H1 (cell line): ENCODE measurements at regions not wholly inside any gene's neighbourhood (a gene's known extent, or its start where the extent isn't known, plus 50 kb on each side); places are given as distances from the start of the nearest gene placed in this dataset.

Source experiments
- CTCF ChIA-PET: fragments of 300-600 bp; sonication (Branson Sonifier 250); formaldehyde crosslinking; loops from one replicate; lab custom pipeline; 2021; ENCODE audit not compliant: partially characterized antibody; lab: Charles Lee
- POLR2A ChIA-PET: fragments of 300-600 bp; sonication (Branson Sonifier 250); formaldehyde crosslinking; loops from one replicate; lab custom pipeline; 2021; ENCODE audit warnings: inconsistent platforms; ENCODE audit not compliant: partially characterized antibody; lab: Charles Lee
- DNase-seq, 2 experiments: peaks; one replicate each; pipeline versions ENCODE4 v3.0.0 to v3.0.0-alpha.2; 2010 to 2022; ENCODE audit warnings: low spot score in 2 of 2, low read depth in 1 of 2, mixed read lengths in 1 of 2
- FAIRE-seq: peaks from 2 replicates; lab custom pipeline; 2011; peaks lifted over from hg19 to GRCh38; lab: Jason Lieb, UNC
- H2AFZ ChIP-seq: 2 replicates; pipeline ENCODE4 v1.8.1; 2012; ENCODE audit warnings: low read length, inconsistent platforms
- H2AK5ac ChIP-seq: 2 replicates; pipeline ENCODE4 v1.6.1; 2013; ENCODE audit warnings: low read depth, low read length
- H2BK120ac ChIP-seq: replicated peaks from 2 replicates; pipeline ENCODE3; 2013; ENCODE audit warnings: low read depth, low read length, inconsistent platforms
- H2BK12ac ChIP-seq: 2 replicates; pipeline ENCODE4 v1.6.1; 2013; ENCODE audit warnings: low read depth, low read length
- H2BK15ac ChIP-seq: 2 replicates; pipeline ENCODE4 v1.6.1; 2013; ENCODE audit warnings: low read length
- H2BK20ac ChIP-seq: 2 replicates; pipeline ENCODE4 v1.6.1; 2013; ENCODE audit warnings: low read length
- H2BK5ac ChIP-seq: 2 replicates; pipeline ENCODE4 v1.6.1; 2013; ENCODE audit warnings: low read depth, low read length
- H3K14ac ChIP-seq: 2 replicates; pipeline ENCODE4 v1.6.1; 2013; ENCODE audit warnings: inconsistent platforms; ENCODE audit not compliant: insufficient read length
- H3K18ac ChIP-seq: 2 replicates; pipeline ENCODE4 v1.6.1; 2013; ENCODE audit warnings: low read length; ENCODE audit errors: extremely low read depth
- H3K23ac ChIP-seq: 2 replicates; pipeline ENCODE4 v1.6.1; 2013; ENCODE audit warnings: inconsistent platforms; ENCODE audit not compliant: insufficient read length
- H3K23me2 ChIP-seq: 2 replicates; pipeline ENCODE4 v1.6.1; 2013; ENCODE audit warnings: low read depth, low read length
- H3K27ac ChIP-seq: 2 replicates; pipeline ENCODE4 v1.6.1; 2011; ENCODE audit warnings: low read depth, low read length, inconsistent platforms
- H3K27me3 ChIP-seq, 4 experiments: replicated peaks in 1 of 4; 1 replicate in 1 of 4; 2 replicates in 3 of 4; pipeline versions ENCODE4 v1.6.1 to v1.8.1; 2011 to 2013; ENCODE audit warnings: low read length in 3 of 4, mild to moderate bottlenecking in 3 of 4, inconsistent platforms in 2 of 4, mixed read lengths in 2 of 4, moderate library complexity in 1 of 4; ENCODE audit not compliant: control insufficient read depth in 3 of 4, insufficient read depth in 3 of 4; ENCODE audit errors: extremely low read depth in 1 of 4
- H3K36me3 ChIP-seq, 4 experiments: 2 replicates each; pipeline versions ENCODE4 v1.6.1 to v1.8.1; 2011 to 2013; ENCODE audit warnings: mild to moderate bottlenecking in 4 of 4, low read length in 3 of 4, moderate library complexity in 2 of 4, control low read depth in 1 of 4, inconsistent platforms in 1 of 4; ENCODE audit not compliant: insufficient read depth in 4 of 4, control insufficient read depth in 2 of 4
- H3K4ac ChIP-seq: replicated peaks from 2 replicates; pipeline ENCODE3; 2013; ENCODE audit warnings: low read length, low read depth, mixed read lengths, inconsistent platforms; ENCODE audit not compliant: insufficient read length
- H3K4me1 ChIP-seq, 4 experiments: replicated peaks in 1 of 4; 1 replicate in 1 of 4; 2 replicates in 3 of 4; pipeline versions ENCODE4 v1.6.1 to v1.8.1; 2011 to 2013; ENCODE audit warnings: low read length in 3 of 4, inconsistent platforms in 2 of 4, mixed read lengths in 1 of 4; ENCODE audit not compliant: insufficient read depth in 4 of 4, control insufficient read depth in 3 of 4
- H3K4me2 ChIP-seq, 2 experiments: 2 replicates each; pipeline versions ENCODE4 v1.6.1 to v1.8.1; 2011 to 2013; ENCODE audit warnings: low read depth in 2 of 2, low read length in 2 of 2, control low read depth in 1 of 2, inconsistent platforms in 1 of 2, mild to moderate bottlenecking in 1 of 2; ENCODE audit not compliant: insufficient read depth in 1 of 2
- H3K4me3 ChIP-seq, 4 experiments: fragments of 200-600, 300-600 bp in 1 of 4; sonication (generic), shearing (Covaris generic), sonication (Bioruptor Twin) in 1 of 4; 2 replicates each; pipeline versions ENCODE4 v1.5.1 to v1.8.1; 2011 to 2016; ENCODE audit warnings: low read length in 4 of 4, low read depth in 3 of 4, control low read depth in 2 of 4, inconsistent platforms in 2 of 4, mild to moderate bottlenecking in 2 of 4, mixed read lengths in 1 of 4, moderate library complexity in 1 of 4; ENCODE audit not compliant: insufficient read depth in 2 of 4; ENCODE audit errors: extremely low read depth in 1 of 4
- H3K56ac ChIP-seq: replicated peaks from 2 replicates; pipeline ENCODE3; 2013; ENCODE audit warnings: low read depth, mild to moderate bottlenecking, mixed read lengths, low read length, inconsistent platforms; ENCODE audit not compliant: insufficient read length
- H3K79me1 ChIP-seq: 2 replicates; pipeline ENCODE4 v1.6.1; 2013; ENCODE audit warnings: low read depth, low read length, control low read depth
- H3K79me2 ChIP-seq, 2 experiments: 2 replicates each; pipeline versions ENCODE4 v1.6.1 to v1.8.1; 2012 to 2013; ENCODE audit warnings: low read length in 2 of 2, mild to moderate bottlenecking in 2 of 2, inconsistent platforms in 1 of 2; ENCODE audit not compliant: insufficient read depth in 2 of 2, control insufficient read depth in 1 of 2
- H3K9ac ChIP-seq, 4 experiments: replicated peaks in 1 of 4; 1 replicate in 1 of 4; 2 replicates in 3 of 4; pipeline versions ENCODE4 v1.6.1 to v1.8.1; 2011 to 2013; ENCODE audit warnings: low read depth in 3 of 4, low read length in 3 of 4, control low read depth in 2 of 4, mild to moderate bottlenecking in 2 of 4, moderate library complexity in 2 of 4, inconsistent platforms in 1 of 4; ENCODE audit errors: extremely low read depth in 1 of 4
- H3K9me3 ChIP-seq, 2 experiments: 2 replicates each; pipeline versions ENCODE4 v1.6.1 to v1.8.1; 2012 to 2013; ENCODE audit warnings: mild to moderate bottlenecking in 2 of 2, moderate library complexity in 2 of 2, control low read depth in 1 of 2, inconsistent platforms in 1 of 2, low read depth in 1 of 2, low read length in 1 of 2, mixed read lengths in 1 of 2; ENCODE audit not compliant: insufficient read depth in 2 of 2
- H4K20me1 ChIP-seq, 2 experiments: replicated peaks in 1 of 2; 2 replicates each; pipeline versions ENCODE3 to v1.8.1; 2011 to 2013; ENCODE audit warnings: inconsistent platforms in 2 of 2, low read length in 2 of 2, mild to moderate bottlenecking in 1 of 2; ENCODE audit not compliant: insufficient read depth in 2 of 2, control insufficient read depth in 1 of 2
- H4K5ac ChIP-seq: 2 replicates; pipeline ENCODE4 v1.6.1; 2013; ENCODE audit warnings: low read length, low read depth, mixed read lengths, inconsistent platforms; ENCODE audit not compliant: insufficient read length
- H4K8ac ChIP-seq: 2 replicates; pipeline ENCODE4 v1.8.0; 2013; ENCODE audit warnings: mild to moderate bottlenecking, moderate library complexity, low read length, inconsistent platforms; ENCODE audit not compliant: insufficient read depth; ENCODE audit errors: extremely low read depth
- H4K91ac ChIP-seq: replicated peaks from 2 replicates; pipeline ENCODE3; 2013; ENCODE audit warnings: low read length, mixed read lengths, inconsistent platforms; ENCODE audit not compliant: insufficient read length
- ASH2L ChIP-seq: fragments of 200-600, 300-600 bp; sonication (generic); IDR thresholded peaks from one replicate; pipeline ENCODE4 v1.7.1; 2017; ENCODE audit warnings: low read length
- CEBPB ChIP-seq: IDR thresholded peaks from 2 replicates; pipeline ENCODE4 v1.6.1; 2012; ENCODE audit warnings: low read depth, low read length
- EP300 ChIP-seq, 2 experiments: IDR thresholded peaks; 1 replicate in 1 of 2; 2 replicates in 1 of 2; pipeline ENCODE4 v1.6.1; 2011 to 2012; ENCODE audit warnings: low read depth in 2 of 2, low read length in 2 of 2, mild to moderate bottlenecking in 2 of 2, borderline replicate concordance in 1 of 2, inconsistent platforms in 1 of 2, moderate library complexity in 1 of 2
- KDM1A ChIP-seq: fragments of 200-600, 300-600 bp; sonication (generic); IDR thresholded peaks from 2 replicates; pipeline ENCODE4 v1.7.1; 2016; ENCODE audit warnings: mild to moderate bottlenecking, low read length, borderline replicate concordance
- MAFK ChIP-seq: IDR thresholded peaks from 2 replicates; pipeline ENCODE4 v1.6.1; 2012; ENCODE audit warnings: low read depth, mild to moderate bottlenecking, improper control_type of control experiment, low read length
- POU5F1 ChIP-seq: IDR thresholded peaks from 2 replicates; pipeline ENCODE4 v1.6.1; 2011; ENCODE audit warnings: low read depth, mild to moderate bottlenecking, low read length, moderate library complexity
- RAD21 ChIP-seq, 2 experiments: IDR thresholded peaks in 1 of 2; conservative IDR thresholded peaks in 1 of 2; 2 replicates each; pipeline ENCODE4 v1.6.1; 2011; ENCODE audit warnings: low read depth in 2 of 2, low read length in 2 of 2, improper control_type of control experiment in 1 of 2, inconsistent platforms in 1 of 2, mild to moderate bottlenecking in 1 of 2, moderate library complexity in 1 of 2
- RXRA ChIP-seq: IDR thresholded peaks from 2 replicates; pipeline ENCODE4 v1.6.1; 2011; ENCODE audit warnings: low read depth, mild to moderate bottlenecking, low read length, moderate library complexity; ENCODE audit not compliant: insufficient read depth
- SP1 ChIP-seq: IDR thresholded peaks from 2 replicates; pipeline ENCODE4 v1.6.1; 2011; ENCODE audit warnings: low read depth, low read length
- TCF12 ChIP-seq: IDR thresholded peaks from 2 replicates; pipeline ENCODE4 v1.6.1; 2011; ENCODE audit warnings: low read depth, mild to moderate bottlenecking, low read length
- WGBS, 2 experiments: shearing (Covaris generic) in 1 of 2; methylation state at CpG; one replicate each; pipeline versions ENCODE4 v1.1.6 to v1.1.7; 2013 to 2015; ENCODE audit warnings: low lambda C conversion rate in 2 of 2, mixed read lengths in 2 of 2, inconsistent platforms in 1 of 2, low coverage in 1 of 2, missing lambda C conversion rate in 1 of 2; ENCODE audit not compliant: insufficient replicate concordance in 2 of 2, insufficient coverage in 1 of 2, insufficient read length in 1 of 2; ENCODE audit errors: extremely low coverage in 1 of 2, missing lambda C conversion rate in 1 of 2; 5-methylcytosine and 5-hydroxymethylcytosine counted together
- TF ChIP-seq, protein P1 (sequence below): IDR thresholded peaks from 2 replicates; pipeline ENCODE4 v1.6.1; 2011; ENCODE audit warnings: low read depth, mild to moderate bottlenecking, low read length; ENCODE audit not compliant: insufficient read depth
- TF ChIP-seq, protein P2 (sequence below): IDR thresholded peaks from 2 replicates; pipeline ENCODE4 v1.6.1; 2012; ENCODE audit warnings: low read length, inconsistent platforms

DNA sequence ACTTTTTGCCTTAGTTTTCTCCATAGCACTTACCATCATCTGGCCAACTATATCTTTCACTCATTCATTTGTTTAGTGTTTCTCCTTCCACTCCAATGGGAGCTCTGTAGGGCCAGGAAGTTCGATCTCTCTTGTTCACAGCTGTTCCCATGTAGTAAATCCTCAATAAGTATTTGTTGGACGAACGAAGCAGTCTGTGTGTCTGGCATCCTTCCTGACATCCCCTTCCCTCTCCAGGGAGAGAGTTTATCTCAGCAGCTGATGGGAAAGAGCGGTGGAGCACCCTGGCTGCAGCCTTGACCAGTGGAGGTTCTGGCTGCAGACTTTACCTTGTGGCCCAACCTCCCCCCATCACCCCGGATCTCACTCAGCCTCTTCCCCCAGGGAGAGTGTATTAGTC lies 141.7 kb downstream of the CHST1 start:
- H2BK20ac ChIP-seq, result no peak overlapping the region; the same call in 1 of the 2 replicates
- H3K36me3 ChIP-seq, result no peaks in the 10 kb centered on the region
- no peak overlapping the region for H3K56ac ChIP-seq
- no peak overlapping the region for H3K23ac ChIP-seq
- H4K5ac ChIP-seq, result no peak overlapping the region
- no peak overlapping the region for H4K8ac ChIP-seq
- no peaks in the 10 kb centered on the region; a peak in 1 of 7 replicates for H3K27me3 ChIP-seq
- no peak overlapping the region for H3K27ac ChIP-seq
- 73% methylated on average over 5 of the region's 5 CpGs; no CpG with 5 or more reads in 1 of the 2 experiments for WGBS, 2 experiments
- no peaks in the 10 kb centered on the region for H3K4me1 ChIP-seq
- H2BK12ac ChIP-seq, result no peak overlapping the region
- H3K9me3 ChIP-seq, result no peaks in the 10 kb centered on the region
- POLR2A ChIA-PET, result no interaction called here
- H3K79me2 ChIP-seq, result no peaks in the 10 kb centered on the region
- no peak overlapping the region for H3K4me3 ChIP-seq
- no peak for FAIRE-seq
- H3K9ac ChIP-seq, result no peak overlapping the region
- no peaks in the 10 kb centered on the region for H3K79me1 ChIP-seq
- H3K14ac ChIP-seq, result no peak overlapping the region
- no peak overlapping the region for H4K91ac ChIP-seq
- DNase-seq, result no peak
- H2AK5ac ChIP-seq, result no peak overlapping the region
- CTCF ChIA-PET, result interaction anchor here (1.0 kb wide), 1 partner anchor 15 kb away, joined by 4 read pairs; no protein-coding TSS in a partner anchor
- no peak overlapping the region for H3K4ac ChIP-seq
- H2BK120ac ChIP-seq, result no peak overlapping the region
- H2BK15ac ChIP-seq, result no peak overlapping the region
- no peak overlapping the region for H3K4me2 ChIP-seq
- no peaks in the 10 kb centered on the region for H3K23me2 ChIP-seq
- H2AFZ ChIP-seq, result no peak overlapping the region
- no peaks in the 10 kb centered on the region for H4K20me1 ChIP-seq
- no peak overlapping the region for H3K18ac ChIP-seq
- no peak for TF ChIP-seq KDM1A
- TF ChIP-seq POU5F1, result no peak
- no peak for TF ChIP-seq RXRA
- no peak for TF ChIP-seq EP300 (IDR thresholded peaks at IDR 0.05; ENCODE audit: borderline replicate concordance in 1 of 2, low read depth in 2 of 2, low read length in 2 of 2)
- TF ChIP-seq CEBPB, result no peak
- TF ChIP-seq, protein P1, sequence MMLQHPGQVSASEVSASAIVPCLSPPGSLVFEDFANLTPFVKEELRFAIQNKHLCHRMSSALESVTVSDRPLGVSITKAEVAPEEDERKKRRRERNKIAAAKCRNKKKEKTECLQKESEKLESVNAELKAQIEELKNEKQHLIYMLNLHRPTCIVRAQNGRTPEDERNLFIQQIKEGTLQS, result no peak
- TF ChIP-seq SP1, result no peak
- TF ChIP-seq TCF12, result no peak
- no peak for TF ChIP-seq RAD21 (IDR thresholded peaks at IDR 0.05 in 1 of 2, conservative IDR thresholded peaks at IDR 0.05 in 1 of 2; ENCODE audit: low read depth in 2 of 2, low read length in 2 of 2)
- TF ChIP-seq ASH2L, result no peak
- TF ChIP-seq, protein P2, sequence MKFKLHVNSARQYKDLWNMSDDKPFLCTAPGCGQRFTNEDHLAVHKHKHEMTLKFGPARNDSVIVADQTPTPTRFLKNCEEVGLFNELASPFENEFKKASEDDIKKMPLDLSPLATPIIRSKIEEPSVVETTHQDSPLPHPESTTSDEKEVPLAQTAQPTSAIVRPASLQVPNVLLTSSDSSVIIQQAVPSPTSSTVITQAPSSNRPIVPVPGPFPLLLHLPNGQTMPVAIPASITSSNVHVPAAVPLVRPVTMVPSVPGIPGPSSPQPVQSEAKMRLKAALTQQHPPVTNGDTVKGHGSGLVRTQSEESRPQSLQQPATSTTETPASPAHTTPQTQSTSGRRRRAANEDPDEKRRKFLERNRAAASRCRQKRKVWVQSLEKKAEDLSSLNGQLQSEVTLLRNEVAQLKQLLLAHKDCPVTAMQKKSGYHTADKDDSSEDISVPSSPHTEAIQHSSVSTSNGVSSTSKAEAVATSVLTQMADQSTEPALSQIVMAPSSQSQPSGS, result no peak
- TF ChIP-seq MAFK, result no peak
- no peak overlapping the region for H2BK5ac ChIP-seq
